ENCODE measurements at regions not wholly inside any gene's neighbourhood (a gene's known extent, or its start where the extent isn't known, plus 50 kb on each side); places are given as distances from the start of the nearest gene placed in this dataset.

GRCh38 chr2:180829836-180830235 is 150.6 kb upstream of the UBE2E3 start:
- TF ChIP-seq CTCF (IDR thresholded peaks at IDR 0.05) (no peak), POLR2A (IDR thresholded peaks at IDR 0.05) (no peak)
